Liver (tissue), 8 donors: ENCODE measurements at regions not wholly inside any gene's neighbourhood (a gene's known extent, or its start where the extent isn't known, plus 50 kb on each side); places are given as distances from the start of the nearest gene placed in this dataset.

ENCODE experiments used
- DNase-seq: peaks from one replicate; pipeline ENCODE4 v3.0.0-alpha.2; 2017; ENCODE audit warnings: low spot score
- H3K27ac ChIP-seq, 2 donors: one replicate each; pipeline ENCODE4 v1.7.0; 2013; ENCODE audit warnings: inconsistent platforms in 2 of 2, low read length in 2 of 2, control low read depth in 1 of 2, low read depth in 1 of 2, mild to moderate bottlenecking in 1 of 2
- H3K27me3 ChIP-seq, 4 donors: one replicate each; pipeline versions ENCODE4 v1.6.1 to v1.7.0; 2013; ENCODE audit warnings: low read length in 3 of 4, inconsistent platforms in 1 of 4, mild to moderate bottlenecking in 1 of 4, moderate library complexity in 1 of 4; ENCODE audit not compliant: control insufficient read depth in 4 of 4, insufficient read depth in 4 of 4
- H3K36me3 ChIP-seq, 4 donors: one replicate each; pipeline versions ENCODE4 v1.6.1 to v1.7.0; 2013; ENCODE audit warnings: low read length in 3 of 4, mild to moderate bottlenecking in 3 of 4, low read depth in 1 of 4, moderate library complexity in 1 of 4; ENCODE audit not compliant: control insufficient read depth in 4 of 4, insufficient read depth in 3 of 4
- H3K4me1 ChIP-seq, 4 donors: one replicate each; pipeline versions ENCODE4 v1.6.1 to v1.7.0; 2013; ENCODE audit warnings: low read length in 3 of 4, mild to moderate bottlenecking in 3 of 4, moderate library complexity in 1 of 4; ENCODE audit not compliant: control insufficient read depth in 4 of 4, insufficient read depth in 4 of 4
- H3K4me3 ChIP-seq, 3 donors: one replicate each; pipeline versions ENCODE4 v1.6.1 to v1.7.0; 2013; ENCODE audit warnings: low read length in 3 of 3, control low read depth in 1 of 3, low read depth in 1 of 3, mild to moderate bottlenecking in 1 of 3
- H3K9ac ChIP-seq, 2 donors: one replicate each; pipeline ENCODE4 v1.7.0; 2013; ENCODE audit warnings: low read length in 2 of 2, mild to moderate bottlenecking in 2 of 2, moderate library complexity in 2 of 2, control low read depth in 1 of 2, low read depth in 1 of 2
- H3K9me3 ChIP-seq, 4 donors: one replicate each; pipeline versions ENCODE4 v1.6.1 to v1.7.0; 2013; ENCODE audit warnings: low read length in 3 of 4; ENCODE audit not compliant: control insufficient read depth in 4 of 4
- EGR1 ChIP-seq, 2 donors: IDR thresholded peaks; 2 replicates each; pipeline ENCODE4 v1.6.1; 2016 to 2018; ENCODE audit warnings: antibody characterized with exemption in 2 of 2, low read depth in 2 of 2
- FOXA1 ChIP-seq: IDR thresholded peaks from 2 replicates; pipeline ENCODE4 v1.6.1; 2016; ENCODE audit warnings: antibody characterized with exemption
- FOXA2 ChIP-seq: IDR thresholded peaks from 2 replicates; pipeline ENCODE4 v1.6.1; 2016; ENCODE audit warnings: antibody characterized with exemption
- GABPA ChIP-seq, 2 donors: IDR thresholded peaks in 1 of 2; conservative IDR thresholded peaks in 1 of 2; 2 replicates each; pipeline ENCODE4 v1.6.1; 2016; ENCODE audit warnings: antibody characterized with exemption in 2 of 2, mild to moderate bottlenecking in 1 of 2, moderate library complexity in 1 of 2
- HNF4A ChIP-seq, 2 donors: conservative IDR thresholded peaks; 2 replicates each; pipeline ENCODE4 v1.6.1; 2016; ENCODE audit warnings: antibody characterized with exemption in 2 of 2, mild to moderate bottlenecking in 2 of 2
- HNF4G ChIP-seq: IDR thresholded peaks from 2 replicates; pipeline ENCODE4 v1.6.1; 2016; ENCODE audit warnings: antibody characterized with exemption
- JUND ChIP-seq, 2 donors: IDR thresholded peaks; 2 replicates each; pipeline ENCODE4 v1.6.1; 2016; ENCODE audit warnings: antibody characterized with exemption in 2 of 2
- NR2F2 ChIP-seq: IDR thresholded peaks from 2 replicates; pipeline ENCODE4 v1.6.1; 2016; ENCODE audit warnings: antibody characterized with exemption
- RAD21 ChIP-seq, 2 donors: IDR thresholded peaks; 2 replicates each; pipeline ENCODE4 v1.6.1; 2016; ENCODE audit warnings: antibody characterized with exemption in 2 of 2, mild to moderate bottlenecking in 2 of 2
- RXRA ChIP-seq, 2 donors: IDR thresholded peaks; 2 replicates each; pipeline ENCODE4 v1.6.1; 2017 to 2018; ENCODE audit warnings: antibody characterized with exemption in 2 of 2, mild to moderate bottlenecking in 1 of 2
- SP1 ChIP-seq: IDR thresholded peaks from 2 replicates; pipeline ENCODE4 v1.6.1; 2018; ENCODE audit warnings: antibody characterized with exemption, mild to moderate bottlenecking
- TAF1 ChIP-seq: conservative IDR thresholded peaks from 2 replicates; pipeline ENCODE4 v1.6.1; 2016; ENCODE audit warnings: antibody characterized with exemption, mild to moderate bottlenecking
- YY1 ChIP-seq: IDR thresholded peaks from 2 replicates; pipeline ENCODE4 v1.6.1; 2016; ENCODE audit warnings: antibody characterized with exemption, mild to moderate bottlenecking
- WGBS: extraction: QIAGEN DNeasy Blood & Tissue Kit; methylation state at CpG from one replicate; pipeline ENCODE4 v1.1.7; 2013; 5-methylcytosine and 5-hydroxymethylcytosine counted together
- TF ChIP-seq, protein P1 (sequence below): IDR thresholded peaks from 2 replicates; pipeline ENCODE4 v1.6.1; 2016; ENCODE audit warnings: antibody characterized with exemption, mild to moderate bottlenecking
- TF ChIP-seq, protein P2 (sequence below): IDR thresholded peaks from 2 replicates; pipeline ENCODE4 v1.6.1; 2016; ENCODE audit warnings: antibody characterized with exemption
- TF ChIP-seq, protein P3 (sequence below): IDR thresholded peaks from 2 replicates; pipeline ENCODE4 v1.6.1; 2016; ENCODE audit warnings: antibody characterized with exemption
- TF ChIP-seq, protein P4 (sequence below): IDR thresholded peaks from 2 replicates; pipeline ENCODE4 v1.6.1; 2016; ENCODE audit warnings: antibody characterized with exemption
- TF ChIP-seq, protein P5 (sequence below): fragments of 150-350 bp; IDR thresholded peaks from 2 replicates; pipeline ENCODE4 v1.5.1; 2017; ENCODE audit warnings: improper control_type of control experiment, low read depth, low read length; ENCODE audit not compliant: missing input control
- donor health status: healthy.
- donor health status: healthy.
- donor health status: healthy.
- donor health status: healthy.
- donor health status: healthy.

DNA sequence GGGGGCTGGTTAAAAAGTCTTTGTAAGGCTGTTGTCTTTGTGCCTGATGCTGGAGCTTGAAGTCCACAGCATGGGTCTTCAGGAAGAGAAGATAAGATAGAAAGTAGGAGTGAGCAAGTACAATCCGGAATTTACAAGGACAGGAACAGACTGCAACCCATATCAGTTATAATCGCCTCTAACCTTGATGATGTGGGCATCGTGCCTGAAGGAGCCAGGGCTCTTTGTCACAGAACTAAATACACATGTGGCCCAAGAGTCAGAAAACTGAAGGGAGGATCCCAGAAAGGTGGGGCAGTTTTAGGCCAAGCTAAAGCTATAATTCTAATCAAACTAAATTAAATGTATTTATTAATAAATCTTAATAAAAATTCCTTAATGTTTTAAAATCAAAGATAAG, 132.2 kb downstream of the TMCO5A start:
- TF ChIP-seq, protein P1, sequence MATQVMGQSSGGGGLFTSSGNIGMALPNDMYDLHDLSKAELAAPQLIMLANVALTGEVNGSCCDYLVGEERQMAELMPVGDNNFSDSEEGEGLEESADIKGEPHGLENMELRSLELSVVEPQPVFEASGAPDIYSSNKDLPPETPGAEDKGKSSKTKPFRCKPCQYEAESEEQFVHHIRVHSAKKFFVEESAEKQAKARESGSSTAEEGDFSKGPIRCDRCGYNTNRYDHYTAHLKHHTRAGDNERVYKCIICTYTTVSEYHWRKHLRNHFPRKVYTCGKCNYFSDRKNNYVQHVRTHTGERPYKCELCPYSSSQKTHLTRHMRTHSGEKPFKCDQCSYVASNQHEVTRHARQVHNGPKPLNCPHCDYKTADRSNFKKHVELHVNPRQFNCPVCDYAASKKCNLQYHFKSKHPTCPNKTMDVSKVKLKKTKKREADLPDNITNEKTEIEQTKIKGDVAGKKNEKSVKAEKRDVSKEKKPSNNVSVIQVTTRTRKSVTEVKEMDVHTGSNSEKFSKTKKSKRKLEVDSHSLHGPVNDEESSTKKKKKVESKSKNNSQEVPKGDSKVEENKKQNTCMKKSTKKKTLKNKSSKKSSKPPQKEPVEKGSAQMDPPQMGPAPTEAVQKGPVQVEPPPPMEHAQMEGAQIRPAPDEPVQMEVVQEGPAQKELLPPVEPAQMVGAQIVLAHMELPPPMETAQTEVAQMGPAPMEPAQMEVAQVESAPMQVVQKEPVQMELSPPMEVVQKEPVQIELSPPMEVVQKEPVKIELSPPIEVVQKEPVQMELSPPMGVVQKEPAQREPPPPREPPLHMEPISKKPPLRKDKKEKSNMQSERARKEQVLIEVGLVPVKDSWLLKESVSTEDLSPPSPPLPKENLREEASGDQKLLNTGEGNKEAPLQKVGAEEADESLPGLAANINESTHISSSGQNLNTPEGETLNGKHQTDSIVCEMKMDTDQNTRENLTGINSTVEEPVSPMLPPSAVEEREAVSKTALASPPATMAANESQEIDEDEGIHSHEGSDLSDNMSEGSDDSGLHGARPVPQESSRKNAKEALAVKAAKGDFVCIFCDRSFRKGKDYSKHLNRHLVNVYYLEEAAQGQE = no peak
- no peak for TF ChIP-seq HNF4A (conservative IDR thresholded peaks at IDR 0.05)
- TF ChIP-seq, protein P2, sequence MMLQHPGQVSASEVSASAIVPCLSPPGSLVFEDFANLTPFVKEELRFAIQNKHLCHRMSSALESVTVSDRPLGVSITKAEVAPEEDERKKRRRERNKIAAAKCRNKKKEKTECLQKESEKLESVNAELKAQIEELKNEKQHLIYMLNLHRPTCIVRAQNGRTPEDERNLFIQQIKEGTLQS = no peak
- no peak for TF ChIP-seq YY1
- TF ChIP-seq JUND (IDR thresholded peaks at IDR 0.05) = no peak
- TF ChIP-seq RXRA (IDR thresholded peaks at IDR 0.05) = no peak
- TF ChIP-seq, protein P3, sequence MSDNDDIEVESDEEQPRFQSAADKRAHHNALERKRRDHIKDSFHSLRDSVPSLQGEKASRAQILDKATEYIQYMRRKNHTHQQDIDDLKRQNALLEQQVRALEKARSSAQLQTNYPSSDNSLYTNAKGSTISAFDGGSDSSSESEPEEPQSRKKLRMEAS = no peak
- TF ChIP-seq GABPA (IDR thresholded peaks at IDR 0.05 in 1 of 2, conservative IDR thresholded peaks at IDR 0.05 in 1 of 2) = no peak
- no peak for TF ChIP-seq TAF1
- TF ChIP-seq FOXA1 = no peak
- TF ChIP-seq FOXA2 = no peak
- TF ChIP-seq, protein P4, sequence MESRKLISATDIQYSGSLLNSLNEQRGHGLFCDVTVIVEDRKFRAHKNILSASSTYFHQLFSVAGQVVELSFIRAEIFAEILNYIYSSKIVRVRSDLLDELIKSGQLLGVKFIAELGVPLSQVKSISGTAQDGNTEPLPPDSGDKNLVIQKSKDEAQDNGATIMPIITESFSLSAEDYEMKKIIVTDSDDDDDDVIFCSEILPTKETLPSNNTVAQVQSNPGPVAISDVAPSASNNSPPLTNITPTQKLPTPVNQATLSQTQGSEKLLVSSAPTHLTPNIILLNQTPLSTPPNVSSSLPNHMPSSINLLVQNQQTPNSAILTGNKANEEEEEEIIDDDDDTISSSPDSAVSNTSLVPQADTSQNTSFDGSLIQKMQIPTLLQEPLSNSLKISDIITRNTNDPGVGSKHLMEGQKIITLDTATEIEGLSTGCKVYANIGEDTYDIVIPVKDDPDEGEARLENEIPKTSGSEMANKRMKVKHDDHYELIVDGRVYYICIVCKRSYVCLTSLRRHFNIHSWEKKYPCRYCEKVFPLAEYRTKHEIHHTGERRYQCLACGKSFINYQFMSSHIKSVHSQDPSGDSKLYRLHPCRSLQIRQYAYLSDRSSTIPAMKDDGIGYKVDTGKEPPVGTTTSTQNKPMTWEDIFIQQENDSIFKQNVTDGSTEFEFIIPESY = no peak
- TF ChIP-seq RAD21 (IDR thresholded peaks at IDR 0.05) = no peak
- Histone ChIP-seq H3K36me3 (no peaks in the 10 kb centered on the region), H3K9ac (no peak overlapping the region), H3K4me3 (no peak overlapping the region), H3K4me1 (no peaks in the 10 kb centered on the region), H3K27me3 (peaks cover 0 to 6% (median 0%) of the 10 kb centered on the region in 4 donors), H3K9me3 (no peaks in the 10 kb centered on the region), H3K27ac (no peak overlapping the region)
- WGBS = 67% methylated on average over 3 of the region's 3 CpGs
- no peak for DNase-seq

DNA sequence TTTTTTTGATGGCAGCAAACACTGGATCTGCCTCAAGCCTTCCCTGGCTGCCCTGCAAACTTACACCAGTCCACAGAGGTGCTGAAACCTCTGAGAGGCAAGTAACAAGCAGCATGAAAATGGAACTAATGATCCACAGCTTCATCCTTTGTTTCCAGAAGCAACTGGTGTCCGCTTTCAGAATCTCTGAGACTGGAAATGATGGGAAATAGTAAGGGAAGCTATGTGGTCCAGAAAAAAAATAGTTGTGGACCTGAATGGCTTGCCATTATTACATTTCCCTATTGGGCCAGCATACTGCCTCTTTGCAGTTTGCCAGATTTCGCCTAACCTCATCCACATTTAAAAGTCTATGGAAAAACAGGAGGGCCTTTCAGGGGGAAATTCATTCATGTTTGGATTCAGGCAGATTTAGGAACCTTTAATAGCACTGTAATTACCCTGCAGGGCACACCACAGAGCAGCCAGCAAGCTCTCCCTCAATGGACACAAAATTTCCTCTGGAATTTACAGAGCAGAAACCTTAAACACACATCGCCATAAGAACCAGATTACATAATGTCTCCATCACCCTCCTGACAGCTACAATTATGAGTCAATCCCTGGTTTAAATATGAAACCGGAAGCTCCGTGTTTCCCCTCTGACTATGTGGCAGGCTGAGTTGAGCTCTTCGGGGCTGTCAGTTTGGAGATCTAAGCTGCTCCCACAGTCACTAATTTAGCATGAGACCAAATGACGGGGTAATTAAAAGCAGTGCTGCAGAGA, 134.4 kb downstream of the TMCO5A start:
- peak overlapping the region in 1 of 2 donors; percentile 32 for H3K9ac ChIP-seq
- H3K4me3 ChIP-seq = no peak overlapping the region
- H3K36me3 ChIP-seq = no peaks in the 10 kb centered on the region
- peak overlapping the region in 1 of 2 donors; percentile 31 for H3K27ac ChIP-seq
- H3K4me1 ChIP-seq = peaks cover 0 to 12% (median 4%) of the 10 kb centered on the region in 4 donors
- H3K27me3 ChIP-seq = no peaks in the 10 kb centered on the region
- no peak for DNase-seq
- H3K9me3 ChIP-seq = no peaks in the 10 kb centered on the region
- 51% methylated on average over 7 of the region's 7 CpGs for WGBS
- TF ChIP-seq HNF4A (conservative IDR thresholded peaks at IDR 0.05) = no peak
- no peak for TF ChIP-seq RXRA (IDR thresholded peaks at IDR 0.05)
- TF ChIP-seq, protein P3 = no peak
- no peak for TF ChIP-seq EGR1 (IDR thresholded peaks at IDR 0.05; ENCODE audit: low read depth in 2 of 2)
- TF ChIP-seq, protein P2 = no peak
- TF ChIP-seq, protein P5, sequence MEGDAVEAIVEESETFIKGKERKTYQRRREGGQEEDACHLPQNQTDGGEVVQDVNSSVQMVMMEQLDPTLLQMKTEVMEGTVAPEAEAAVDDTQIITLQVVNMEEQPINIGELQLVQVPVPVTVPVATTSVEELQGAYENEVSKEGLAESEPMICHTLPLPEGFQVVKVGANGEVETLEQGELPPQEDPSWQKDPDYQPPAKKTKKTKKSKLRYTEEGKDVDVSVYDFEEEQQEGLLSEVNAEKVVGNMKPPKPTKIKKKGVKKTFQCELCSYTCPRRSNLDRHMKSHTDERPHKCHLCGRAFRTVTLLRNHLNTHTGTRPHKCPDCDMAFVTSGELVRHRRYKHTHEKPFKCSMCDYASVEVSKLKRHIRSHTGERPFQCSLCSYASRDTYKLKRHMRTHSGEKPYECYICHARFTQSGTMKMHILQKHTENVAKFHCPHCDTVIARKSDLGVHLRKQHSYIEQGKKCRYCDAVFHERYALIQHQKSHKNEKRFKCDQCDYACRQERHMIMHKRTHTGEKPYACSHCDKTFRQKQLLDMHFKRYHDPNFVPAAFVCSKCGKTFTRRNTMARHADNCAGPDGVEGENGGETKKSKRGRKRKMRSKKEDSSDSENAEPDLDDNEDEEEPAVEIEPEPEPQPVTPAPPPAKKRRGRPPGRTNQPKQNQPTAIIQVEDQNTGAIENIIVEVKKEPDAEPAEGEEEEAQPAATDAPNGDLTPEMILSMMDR = no peak
- TF ChIP-seq SP1 = no peak
- TF ChIP-seq, protein P4 = no peak
- TF ChIP-seq FOXA1 = no peak
- TF ChIP-seq YY1 = no peak
- no peak for TF ChIP-seq NR2F2
- no peak for TF ChIP-seq HNF4G
- no peak for TF ChIP-seq GABPA (IDR thresholded peaks at IDR 0.05 in 1 of 2, conservative IDR thresholded peaks at IDR 0.05 in 1 of 2)
- no peak for TF ChIP-seq RAD21 (IDR thresholded peaks at IDR 0.05)
- TF ChIP-seq TAF1 = no peak
